CD4-positive, alpha-beta T cell (primary cell): ENCODE measurements at regions not wholly inside any gene's neighbourhood (a gene's known extent, or its start where the extent isn't known, plus 50 kb on each side); places are given as distances from the start of the nearest gene placed in this dataset.

Experiments
- ATAC-seq: fragments of 200-7000 bp; cut with Tn5 transposase; one replicate; pipeline ENCODE4 v1.10.0; 2022; ENCODE audit warnings: mild to moderate bottlenecking; ENCODE audit not compliant: poor library complexity
- CTCF ChIA-PET: fragments of 350-600 bp; sonication (Branson Sonifier 250); formaldehyde crosslinking; loops from one replicate; lab custom pipeline; 2021; ENCODE audit warnings: antibody characterized with exemption, inconsistent platforms; lab: Charles Lee
- POLR2A ChIA-PET: fragments of 350-600 bp; sonication (Branson Sonifier 250); formaldehyde crosslinking; loops from one replicate; lab custom pipeline; 2021; ENCODE audit warnings: antibody characterized with exemption, inconsistent platforms; lab: Charles Lee
- DNase-seq, 14 experiments: peaks; one replicate each; pipeline ENCODE4 v3.0.0-alpha.2; 2013 to 2020; ENCODE audit warnings: mixed read lengths in 2 of 14
- H3K27ac ChIP-seq, 2 donors: one replicate each; pipeline versions ENCODE4 v1.5.1 to v1.7.0; 2013; ENCODE audit warnings: low read length in 2 of 2, low read depth in 1 of 2, mild to moderate bottlenecking in 1 of 2
- H3K27me3 ChIP-seq, 2 experiments: 1 replicate in 1 of 2; 2 replicates in 1 of 2; pipeline versions ENCODE4 v1.6.1 to v1.7.0; 2013; ENCODE audit warnings: low read length in 2 of 2, control low read depth in 1 of 2, mild to moderate bottlenecking in 1 of 2, moderate library complexity in 1 of 2; ENCODE audit not compliant: insufficient read depth in 2 of 2, control insufficient read depth in 1 of 2
- H3K36me3 ChIP-seq: one replicate; pipeline ENCODE4 v1.6.1; 2013; ENCODE audit warnings: low read length, control low read depth; ENCODE audit not compliant: insufficient read depth
- H3K4me1 ChIP-seq: one replicate; pipeline ENCODE4 v1.6.1; 2013; ENCODE audit warnings: low read length, control low read depth; ENCODE audit not compliant: insufficient read depth
- H3K4me3 ChIP-seq: one replicate; pipeline ENCODE4 v1.5.1; 2013; ENCODE audit warnings: mild to moderate bottlenecking, low read length, moderate library complexity
- H3K9me3 ChIP-seq, 2 experiments: 1 replicate in 1 of 2; 2 replicates in 1 of 2; pipeline versions ENCODE4 v1.6.1 to v1.7.0; 2013; ENCODE audit warnings: low read length in 2 of 2, mild to moderate bottlenecking in 2 of 2, control low read depth in 1 of 2, moderate library complexity in 1 of 2; ENCODE audit not compliant: control insufficient read depth in 1 of 2, insufficient read depth in 1 of 2
- H3K27ac Mint-ChIP-seq: one replicate; pipeline ENCODE4 v1.8.0; 2020; ENCODE audit warnings: mixed read lengths
- H3K27me3 Mint-ChIP-seq: one replicate; pipeline ENCODE4 v1.8.0; 2021; ENCODE audit warnings: mixed read lengths
- H3K36me3 Mint-ChIP-seq: one replicate; pipeline ENCODE4 v1.8.0; 2021; ENCODE audit warnings: low read depth, mixed read lengths
- H3K4me1 Mint-ChIP-seq: one replicate; pipeline ENCODE4 v1.8.0; 2021; ENCODE audit warnings: low read depth, mixed read lengths
- H3K4me3 Mint-ChIP-seq: one replicate; pipeline ENCODE4 v1.8.0; 2020; ENCODE audit warnings: mild to moderate bottlenecking, mixed read lengths
- H3K9me3 Mint-ChIP-seq: one replicate; pipeline ENCODE4 v1.8.0; 2020; ENCODE audit warnings: mixed read lengths
- intact Hi-C, 2 experiments: fragments of 100-400 bp; cut with DNase I in 1 of 2; cut with micrococcal nuclease in 1 of 2; formaldehyde crosslinking; loops; one replicate each; pipeline versions ENCODE4 v1.15.1 to v1.9.0; 2023 to 2025; cut with DNase I, micrococcal nuclease
- TF ChIP-seq, protein P1 (sequence below): fragments of 200-600 bp; IDR thresholded peaks from one replicate; pipeline ENCODE4 v1.8.0; 2022; ENCODE audit warnings: antibody characterized with exemption, mild to moderate bottlenecking

DNA sequence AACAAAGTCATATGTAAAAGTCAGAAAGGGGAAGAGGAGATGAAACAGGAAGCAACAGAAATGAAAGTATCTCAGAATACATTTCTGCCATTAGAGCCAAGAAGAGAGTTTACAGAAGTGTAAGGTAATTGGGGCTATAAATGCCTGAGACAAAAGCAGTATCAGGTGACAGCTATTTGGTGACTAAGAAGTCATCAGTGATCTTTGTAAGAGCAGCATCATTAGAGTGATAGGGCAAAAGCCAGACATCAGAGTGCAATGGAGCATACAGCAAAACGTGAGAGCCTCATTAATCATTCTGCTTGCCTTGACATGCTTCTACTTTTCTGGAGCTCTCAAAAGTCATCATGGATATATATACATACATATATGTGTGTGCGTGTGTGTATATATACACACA lies 804.7 kb upstream of the PIK3C3 start:
- Histone ChIP-seq H3K36me3 (no peaks in the 10 kb centered on the region), H3K9me3 (no peaks in the 10 kb centered on the region), H3K27me3 (no peaks in the 10 kb centered on the region), H3K4me1 (no peaks in the 10 kb centered on the region), H3K4me3 (no peak overlapping the region), H3K27ac (no peak overlapping the region)
- ChIA-PET CTCF (no interaction called here), POLR2A (no interaction called here)
- TF ChIP-seq, protein P1, sequence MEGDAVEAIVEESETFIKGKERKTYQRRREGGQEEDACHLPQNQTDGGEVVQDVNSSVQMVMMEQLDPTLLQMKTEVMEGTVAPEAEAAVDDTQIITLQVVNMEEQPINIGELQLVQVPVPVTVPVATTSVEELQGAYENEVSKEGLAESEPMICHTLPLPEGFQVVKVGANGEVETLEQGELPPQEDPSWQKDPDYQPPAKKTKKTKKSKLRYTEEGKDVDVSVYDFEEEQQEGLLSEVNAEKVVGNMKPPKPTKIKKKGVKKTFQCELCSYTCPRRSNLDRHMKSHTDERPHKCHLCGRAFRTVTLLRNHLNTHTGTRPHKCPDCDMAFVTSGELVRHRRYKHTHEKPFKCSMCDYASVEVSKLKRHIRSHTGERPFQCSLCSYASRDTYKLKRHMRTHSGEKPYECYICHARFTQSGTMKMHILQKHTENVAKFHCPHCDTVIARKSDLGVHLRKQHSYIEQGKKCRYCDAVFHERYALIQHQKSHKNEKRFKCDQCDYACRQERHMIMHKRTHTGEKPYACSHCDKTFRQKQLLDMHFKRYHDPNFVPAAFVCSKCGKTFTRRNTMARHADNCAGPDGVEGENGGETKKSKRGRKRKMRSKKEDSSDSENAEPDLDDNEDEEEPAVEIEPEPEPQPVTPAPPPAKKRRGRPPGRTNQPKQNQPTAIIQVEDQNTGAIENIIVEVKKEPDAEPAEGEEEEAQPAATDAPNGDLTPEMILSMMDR: no peak
- H3K27ac Mint-ChIP-seq: no peak overlapping the region
- ATAC-seq (no peak), DNase-seq (no peak)
- intact Hi-C loops: no loop called here
- H3K9me3 Mint-ChIP-seq: peaks cover 13% of the 10 kb centered on the region
- H3K36me3 Mint-ChIP-seq: no peaks in the 10 kb centered on the region
- H3K4me1 Mint-ChIP-seq: no peaks in the 10 kb centered on the region
- no peaks in the 10 kb centered on the region for H3K27me3 Mint-ChIP-seq
- H3K4me3 Mint-ChIP-seq: no peak overlapping the region

DNA sequence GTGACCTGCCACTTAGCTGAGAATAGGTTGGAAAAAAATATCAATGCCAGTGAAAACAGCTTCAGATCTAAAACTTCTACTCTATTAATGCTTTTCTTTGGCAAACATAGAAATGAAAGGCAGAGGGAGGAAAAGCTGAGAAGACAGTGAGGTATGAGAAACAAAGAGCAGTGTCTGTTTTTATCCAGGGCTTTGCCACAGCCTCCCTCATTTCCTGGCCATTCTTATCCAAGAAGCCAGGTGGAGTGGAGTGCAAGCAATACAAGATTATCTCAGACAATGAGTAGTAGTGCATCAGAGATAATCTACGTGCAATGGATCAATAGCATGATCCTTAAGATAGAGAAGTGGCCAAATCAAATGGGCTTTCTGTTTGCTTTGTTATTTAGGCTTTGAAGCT lies 808.7 kb upstream of the PIK3C3 start:
- Mint-ChIP-seq H3K9me3 (peaks cover 13% of the 10 kb centered on the region), H3K4me1 (no peaks in the 10 kb centered on the region), H3K36me3 (no peaks in the 10 kb centered on the region), H3K4me3 (no peak overlapping the region), H3K27me3 (no peaks in the 10 kb centered on the region), H3K27ac (no peak overlapping the region)
- ATAC-seq (no peak), DNase-seq (no peak)
- Histone ChIP-seq H3K36me3 (no peaks in the 10 kb centered on the region), H3K27ac (no peak overlapping the region), H3K4me3 (no peak overlapping the region), H3K4me1 (no peaks in the 10 kb centered on the region), H3K9me3 (no peaks in the 10 kb centered on the region), H3K27me3 (no peaks in the 10 kb centered on the region)
- intact Hi-C loops: no loop called here
- TF ChIP-seq, protein P1: no peak
- ChIA-PET POLR2A (no interaction called here), CTCF (no interaction called here)

DNA sequence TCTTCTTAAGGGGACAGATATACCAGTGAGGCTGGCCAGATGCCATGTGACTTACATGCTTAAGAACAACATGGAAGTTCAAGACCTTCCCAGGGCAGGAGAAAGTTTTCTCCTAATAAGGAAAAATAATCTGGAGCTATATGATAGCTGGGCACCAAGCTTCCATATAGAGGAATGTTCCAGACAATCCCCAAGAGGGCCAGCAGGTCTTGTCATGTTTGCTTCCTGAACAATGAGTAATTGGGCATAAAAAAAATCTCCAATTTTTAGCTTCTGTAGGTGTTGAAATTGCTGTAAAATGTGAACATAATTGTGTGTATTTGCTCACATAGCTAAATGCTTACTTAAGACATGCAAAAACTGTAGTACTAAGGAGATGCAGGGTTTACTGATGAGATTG lies 809.5 kb upstream of the PIK3C3 start:
- ChIA-PET CTCF (no interaction called here), POLR2A (no interaction called here)
- H3K4me3 ChIP-seq: no peak overlapping the region
- Mint-ChIP-seq H3K4me3 (no peak overlapping the region), H3K36me3 (no peaks in the 10 kb centered on the region), H3K27me3 (no peaks in the 10 kb centered on the region), H3K9me3 (peaks cover 10% of the 10 kb centered on the region), H3K4me1 (no peaks in the 10 kb centered on the region), H3K27ac (no peak overlapping the region)
- no peak for DNase-seq
- no peaks in the 10 kb centered on the region for H3K9me3 ChIP-seq
- H3K27me3 ChIP-seq: no peaks in the 10 kb centered on the region
- no peak overlapping the region for H3K27ac ChIP-seq
- no peaks in the 10 kb centered on the region for H3K36me3 ChIP-seq
- no peak for ATAC-seq
- intact Hi-C loops: no loop called here
- TF ChIP-seq, protein P1: no peak
- H3K4me1 ChIP-seq: no peaks in the 10 kb centered on the region
